Sigmoid colon (tissue), 6 donors: ENCODE measurements at regions not wholly inside any gene's neighbourhood (a gene's known extent, or its start where the extent isn't known, plus 50 kb on each side); places are given as distances from the start of the nearest gene placed in this dataset.

Experiments used
- DNase-seq: peaks from one replicate; pipeline ENCODE4 v3.0.0-alpha.2; 2019
- H3K27ac ChIP-seq, 4 donors: fragments of 200-600 bp; sonication (generic); one replicate each; pipeline ENCODE4 v1.5.1; 2016 to 2019; ENCODE audit warnings: mild to moderate bottlenecking in 1 of 4
- H3K27me3 ChIP-seq, 3 donors: fragments of 200-600 bp; sonication (generic); one replicate each; pipeline ENCODE4 v1.5.1; 2019; ENCODE audit warnings: mild to moderate bottlenecking in 1 of 3
- H3K36me3 ChIP-seq, 4 donors: fragments of 200-600 bp; sonication (generic); one replicate each; pipeline ENCODE4 v1.5.1; 2016 to 2019
- H3K4me1 ChIP-seq, 4 donors: fragments of 200-600 bp; sonication (generic); one replicate each; pipeline ENCODE4 v1.5.1; 2017 to 2019
- H3K4me3 ChIP-seq, 4 donors: fragments of 200-600 bp; sonication (generic); one replicate each; pipeline ENCODE4 v1.5.1; 2017 to 2019; ENCODE audit warnings: mild to moderate bottlenecking in 2 of 4, moderate library complexity in 1 of 4
- H3K9me3 ChIP-seq, 4 donors: fragments of 200-600 bp in 3 of 4; sonication (generic) in 3 of 4; one replicate each; pipeline versions ENCODE4 v1.5.1 to v1.6.1; 2013 to 2019
- CTCF ChIP-seq, 4 experiments: fragments of 450-650 bp in 3 of 4; fragments of 200-600 bp in 1 of 4; IDR thresholded peaks; one replicate each; pipeline ENCODE4 v1.5.1; 2016 to 2019; ENCODE audit warnings: antibody characterized with exemption in 4 of 4, mild to moderate bottlenecking in 3 of 4, moderate library complexity in 2 of 4
- EP300 ChIP-seq, 4 donors: sonication (generic); formaldehyde crosslinking; IDR thresholded peaks; one replicate each; pipeline ENCODE4 v1.6.1; 2017; ENCODE audit warnings: antibody characterized with exemption in 4 of 4
- POLR2A ChIP-seq, 2 donors: fragments of 450-650 bp; IDR thresholded peaks; one replicate each; pipeline ENCODE4 v1.6.1; 2016; ENCODE audit warnings: antibody characterized with exemption in 2 of 2, mild to moderate bottlenecking in 2 of 2, moderate library complexity in 2 of 2
- POLR2AphosphoS5 ChIP-seq, 4 donors: sonication (generic); formaldehyde crosslinking; IDR thresholded peaks; one replicate each; pipeline ENCODE4 v1.6.1; 2017; ENCODE audit warnings: antibody characterized with exemption in 4 of 4
- WGBS, 2 donors: extraction: QIAGEN DNeasy Blood & Tissue Kit; methylation state at CpG; one replicate each; pipeline ENCODE4 v1.1.7; 2013; 5-methylcytosine and 5-hydroxymethylcytosine counted together
- intact Hi-C: fragments of 100-400 bp; cut with DNase I; formaldehyde crosslinking; loops from one replicate; pipeline ENCODE4 v1.15.1; 2023
- donor health status: healthy with polysubstance abuse.
- donor health status: healthy.

GRCh38 chr6:159097256-159097655, 52.5 kb upstream of the TAGAP start:
- 81 to 91% methylated on average over 8 of the region's 8 CpGs for WGBS, 2 donors
- Histone ChIP-seq H3K27me3 (no peaks in the 10 kb centered on the region), H3K36me3 (no peaks in the 10 kb centered on the region), H3K27ac (no peak overlapping the region), H3K4me1 (no peaks in the 10 kb centered on the region), H3K9me3 (no peaks in the 10 kb centered on the region), H3K4me3 (no peak overlapping the region)
- intact Hi-C loops: no loop called here
- TF ChIP-seq POLR2A (IDR thresholded peaks at IDR 0.05) (no peak), POLR2AphosphoS5 (IDR thresholded peaks at IDR 0.05) (no peak), EP300 (IDR thresholded peaks at IDR 0.05) (no peak)
- no peak for DNase-seq

- H3K4me3 ChIP-seq: no peak overlapping the region
- 78 to 82% methylated on average over 6 of the region's 6 CpGs for WGBS, 2 donors
- H3K27ac ChIP-seq: no peak overlapping the region
- no peak for DNase-seq
- no peaks in the 10 kb centered on the region for H3K4me1 ChIP-seq
- no peaks in the 10 kb centered on the region for H3K9me3 ChIP-seq
- no peak for TF ChIP-seq EP300 (IDR thresholded peaks at IDR 0.05)
- no peak for TF ChIP-seq POLR2A (IDR thresholded peaks at IDR 0.05)
- TF ChIP-seq POLR2AphosphoS5 (IDR thresholded peaks at IDR 0.05): no peak
- TF ChIP-seq CTCF (IDR thresholded peaks at IDR 0.05): no peak
- intact Hi-C loops: no loop called here
- no peaks in the 10 kb centered on the region for H3K27me3 ChIP-seq
- H3K36me3 ChIP-seq: no peaks in the 10 kb centered on the region
Observed at GRCh38 chr6:159095616-159096015, 50.8 kb upstream of the TAGAP start.

- no peaks in the 10 kb centered on the region for H3K9me3 ChIP-seq
- H3K36me3 ChIP-seq: no peaks in the 10 kb centered on the region
- no peak overlapping the region for H3K4me3 ChIP-seq
- DNase-seq: no peak
- no peak overlapping the region for H3K27ac ChIP-seq
- TF ChIP-seq EP300 (IDR thresholded peaks at IDR 0.05) (no peak), CTCF (IDR thresholded peaks at IDR 0.05) (no peak), POLR2AphosphoS5 (IDR thresholded peaks at IDR 0.05) (no peak), POLR2A (IDR thresholded peaks at IDR 0.05) (no peak)
- intact Hi-C loops: no loop called here
- no peaks in the 10 kb centered on the region for H3K4me1 ChIP-seq
- no peaks in the 10 kb centered on the region for H3K27me3 ChIP-seq
- 50 to 83% methylated on average over 18 of the region's 18 CpGs for WGBS, 2 donors
Observed at GRCh38 chr6:159094444-159095252, 49.9 kb upstream of the TAGAP start.
